HG03460 (cell line): ENCODE measurements at regions not wholly inside any gene's neighbourhood (a gene's known extent, or its start where the extent isn't known, plus 50 kb on each side); places are given as distances from the start of the nearest gene placed in this dataset.

Experiments
- ATAC-seq: cut with Tn5 transposase; IDR thresholded peaks from one replicate; pipeline ENCODE4 v1.9.1; 2021; ENCODE audit not compliant: unreplicated experiment

GRCh38 chr15:100734586-100734985 lies 132.2 kb downstream of the ASB7 start:
- ATAC-seq, result no peak

GRCh38 chr15:100735129-100736053 lies 133.0 kb downstream of the ASB7 start:
- no peak for ATAC-seq

GRCh38 chr15:100737214-100737613 lies 134.8 kb downstream of the ASB7 start:
- ATAC-seq, result no peak

- ATAC-seq, result no peak
Measured at GRCh38 chr15:100738614-100739013, 136.2 kb downstream of the ASB7 start.

- no peak for ATAC-seq
Measured at GRCh38 chr15:100740138-100740537, 137.7 kb downstream of the ASB7 start.

- ATAC-seq, result no peak
Measured at GRCh38 chr15:100751585-100751984, 128.0 kb upstream of the ALDH1A3 start.

GRCh38 chr15:100753503-100753902 lies 126.1 kb upstream of the ALDH1A3 start:
- ATAC-seq, result no peak

GRCh38 chr15:100757661-100758060 lies 122.0 kb upstream of the ALDH1A3 start:
- ATAC-seq, result no peak

- ATAC-seq, result no peak
Measured at GRCh38 chr15:100758555-100758954, 121.1 kb upstream of the ALDH1A3 start.

GRCh38 chr15:100759106-100759505 lies 120.5 kb upstream of the ALDH1A3 start:
- no peak for ATAC-seq

- no peak for ATAC-seq
Measured at GRCh38 chr15:100759698-100760356, 119.8 kb upstream of the ALDH1A3 start.

- ATAC-seq, result no peak
Measured at GRCh38 chr15:100760357-100760903, 119.2 kb upstream of the ALDH1A3 start.

- no peak for ATAC-seq
Measured at GRCh38 chr15:100761290-100761935, 118.2 kb upstream of the ALDH1A3 start.

- ATAC-seq, result no peak
Measured at GRCh38 chr15:100762289-100762688, 117.3 kb upstream of the ALDH1A3 start.

GRCh38 chr15:100762913-100763834 lies 116.5 kb upstream of the ALDH1A3 start:
- no peak for ATAC-seq

- no peak for ATAC-seq
Measured at GRCh38 chr15:100763835-100764750, 115.5 kb upstream of the ALDH1A3 start.

- no peak for ATAC-seq
Measured at GRCh38 chr15:100764778-100765466, 114.7 kb upstream of the ALDH1A3 start.

GRCh38 chr15:100765467-100766241 lies 114.0 kb upstream of the ALDH1A3 start:
- no peak for ATAC-seq
